Osteocyte (in vitro differentiated cells): ENCODE measurements at regions not wholly inside any gene's neighbourhood (a gene's known extent, or its start where the extent isn't known, plus 50 kb on each side); places are given as distances from the start of the nearest gene placed in this dataset.

ENCODE experiments used
- DNase-seq: peaks from one replicate; pipeline ENCODE4 v3.0.0; 2021; ENCODE audit warnings: mixed read lengths; ENCODE audit not compliant: unreplicated experiment; ENCODE audit errors: extremely low spot score
- H3K27ac Mint-ChIP-seq: one replicate; pipeline ENCODE4 v1.8.0; 2021; ENCODE audit warnings: mild to moderate bottlenecking, mixed read lengths; ENCODE audit not compliant: unreplicated experiment
- H3K27me3 Mint-ChIP-seq: one replicate; pipeline ENCODE4 v1.8.0; 2021; ENCODE audit warnings: mixed read lengths; ENCODE audit not compliant: unreplicated experiment
- H3K36me3 Mint-ChIP-seq: one replicate; pipeline ENCODE4 v1.8.0; 2021; ENCODE audit warnings: mixed read lengths; ENCODE audit not compliant: unreplicated experiment
- H3K4me1 Mint-ChIP-seq: one replicate; pipeline ENCODE4 v1.8.0; 2021; ENCODE audit warnings: mixed read lengths; ENCODE audit not compliant: unreplicated experiment
- H3K4me3 Mint-ChIP-seq: one replicate; pipeline ENCODE4 v1.8.0; 2021; ENCODE audit warnings: mild to moderate bottlenecking, moderate library complexity, mixed read lengths; ENCODE audit not compliant: unreplicated experiment
- H3K9me3 Mint-ChIP-seq: one replicate; pipeline ENCODE4 v1.8.0; 2021; ENCODE audit warnings: mixed read lengths; ENCODE audit not compliant: unreplicated experiment
- TF ChIP-seq, protein P1 (sequence below): fragments of 200-600 bp; sonication (generic); IDR thresholded peaks from 2 replicates; pipeline ENCODE4 v1.5.0; 2021; ENCODE audit warnings: antibody characterized with exemption, mild to moderate bottlenecking, moderate library complexity

DNA sequence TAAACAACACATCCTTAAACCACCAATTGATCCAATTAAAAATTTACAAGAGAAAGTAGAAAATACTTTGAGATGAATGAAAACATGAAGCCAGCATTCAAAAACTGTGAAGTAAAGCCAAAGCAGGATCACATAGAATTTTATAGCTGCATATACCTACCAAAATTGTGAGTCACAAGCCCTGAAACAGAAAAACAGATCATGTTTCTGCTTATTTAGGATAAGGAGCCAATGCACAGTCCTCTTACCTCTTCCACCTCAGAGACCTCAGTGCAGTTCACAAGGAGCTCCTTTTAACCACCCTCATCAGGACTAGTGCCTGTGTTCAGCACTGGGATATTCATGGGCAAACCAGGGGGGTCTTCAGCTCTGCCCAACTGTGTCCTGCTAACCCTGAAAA, 386.7 kb downstream of the TECRL start:
- TF ChIP-seq, protein P1, sequence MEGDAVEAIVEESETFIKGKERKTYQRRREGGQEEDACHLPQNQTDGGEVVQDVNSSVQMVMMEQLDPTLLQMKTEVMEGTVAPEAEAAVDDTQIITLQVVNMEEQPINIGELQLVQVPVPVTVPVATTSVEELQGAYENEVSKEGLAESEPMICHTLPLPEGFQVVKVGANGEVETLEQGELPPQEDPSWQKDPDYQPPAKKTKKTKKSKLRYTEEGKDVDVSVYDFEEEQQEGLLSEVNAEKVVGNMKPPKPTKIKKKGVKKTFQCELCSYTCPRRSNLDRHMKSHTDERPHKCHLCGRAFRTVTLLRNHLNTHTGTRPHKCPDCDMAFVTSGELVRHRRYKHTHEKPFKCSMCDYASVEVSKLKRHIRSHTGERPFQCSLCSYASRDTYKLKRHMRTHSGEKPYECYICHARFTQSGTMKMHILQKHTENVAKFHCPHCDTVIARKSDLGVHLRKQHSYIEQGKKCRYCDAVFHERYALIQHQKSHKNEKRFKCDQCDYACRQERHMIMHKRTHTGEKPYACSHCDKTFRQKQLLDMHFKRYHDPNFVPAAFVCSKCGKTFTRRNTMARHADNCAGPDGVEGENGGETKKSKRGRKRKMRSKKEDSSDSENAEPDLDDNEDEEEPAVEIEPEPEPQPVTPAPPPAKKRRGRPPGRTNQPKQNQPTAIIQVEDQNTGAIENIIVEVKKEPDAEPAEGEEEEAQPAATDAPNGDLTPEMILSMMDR, result no peak
- Mint-ChIP-seq H3K4me3 (no peak overlapping the region), H3K27ac (no peak overlapping the region), H3K9me3 (peaks cover 47% of the 10 kb centered on the region), H3K36me3 (no peaks in the 10 kb centered on the region), H3K27me3 (no peaks in the 10 kb centered on the region), H3K4me1 (no peaks in the 10 kb centered on the region)
- DNase-seq, result no peak

DNA sequence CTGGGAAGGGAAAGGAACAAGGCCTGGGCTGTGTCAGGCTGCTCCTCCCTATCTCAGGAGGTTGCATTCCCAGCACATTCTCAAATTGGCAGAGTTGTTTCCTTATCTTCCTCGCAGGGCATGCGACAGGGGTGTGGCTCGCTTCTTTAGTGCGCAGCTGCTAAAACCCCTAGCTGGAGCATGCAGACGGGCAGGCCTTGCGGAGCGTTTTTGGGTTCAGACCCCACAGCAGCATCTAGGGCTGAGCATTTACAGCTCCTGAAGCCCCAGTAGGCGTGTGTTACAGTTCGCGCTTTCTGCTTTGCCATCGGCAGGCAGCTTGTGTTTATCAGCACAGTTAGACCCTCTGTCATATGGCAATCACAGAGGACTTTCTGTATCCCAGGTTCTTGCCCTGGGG, 392.4 kb downstream of the TECRL start:
- Mint-ChIP-seq H3K4me3 (no peak overlapping the region), H3K27me3 (no peaks in the 10 kb centered on the region), H3K27ac (no peak overlapping the region), H3K4me1 (no peaks in the 10 kb centered on the region), H3K36me3 (no peaks in the 10 kb centered on the region), H3K9me3 (peaks cover 39% of the 10 kb centered on the region)
- no peak for DNase-seq
- TF ChIP-seq, protein P1, result no peak

DNA sequence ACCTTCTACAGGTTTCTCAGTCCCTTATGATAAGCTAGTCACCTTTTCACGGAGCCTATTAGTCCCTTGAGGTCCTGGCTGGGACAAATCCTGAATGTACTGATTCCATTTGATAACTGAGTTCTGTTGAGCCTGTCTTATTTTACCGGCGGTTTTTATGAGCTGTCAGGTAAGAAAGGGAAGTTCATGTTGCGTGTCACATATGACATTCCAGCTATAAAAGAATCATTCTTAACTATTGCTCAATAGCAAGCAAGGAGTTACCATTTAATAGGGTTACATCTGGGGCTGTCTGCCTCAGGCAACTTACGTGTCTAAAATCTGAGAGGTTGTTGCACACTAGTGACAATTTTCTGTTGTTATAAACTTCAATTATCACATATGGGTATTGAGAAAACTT, 394.6 kb downstream of the TECRL start:
- Mint-ChIP-seq H3K36me3 (no peaks in the 10 kb centered on the region), H3K27ac (no peak overlapping the region), H3K4me3 (no peak overlapping the region), H3K9me3 (peaks cover 32% of the 10 kb centered on the region), H3K4me1 (no peaks in the 10 kb centered on the region), H3K27me3 (no peaks in the 10 kb centered on the region)
- DNase-seq, result no peak
- TF ChIP-seq, protein P1, result no peak

DNA sequence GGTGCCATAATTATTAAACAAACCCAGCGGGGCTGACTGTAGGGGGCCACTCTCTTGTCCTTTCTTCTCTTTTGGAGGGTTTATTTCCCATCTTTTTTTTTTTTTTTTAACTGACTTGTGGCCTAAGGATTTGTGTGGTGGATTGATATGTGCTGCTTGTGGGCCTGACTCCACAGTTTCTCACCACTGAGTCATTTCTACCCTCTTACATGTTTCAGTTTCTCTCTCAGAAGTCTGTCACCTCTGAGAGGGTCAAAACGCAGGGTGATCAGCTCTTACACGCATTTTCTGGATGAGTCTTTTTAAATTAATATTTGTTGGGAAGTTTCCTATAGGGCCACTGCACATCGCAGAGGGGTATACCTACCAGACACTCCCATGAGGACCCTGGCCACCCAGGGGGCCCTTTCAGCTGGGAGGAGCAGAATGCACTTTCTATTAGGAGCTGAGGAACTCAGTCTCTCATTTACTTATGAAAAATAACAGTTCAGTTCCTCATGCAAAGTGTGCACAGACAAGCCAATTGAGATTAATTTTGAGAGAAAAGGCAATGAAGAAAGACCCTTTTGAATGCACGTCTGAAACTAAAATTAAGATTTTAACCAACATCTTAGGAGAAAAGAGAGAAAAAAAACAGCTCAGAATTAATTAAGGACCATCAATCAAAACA, 407.9 kb downstream of the TECRL start:
- Mint-ChIP-seq H3K4me3 (no peak overlapping the region), H3K27ac (no peak overlapping the region)

DNA sequence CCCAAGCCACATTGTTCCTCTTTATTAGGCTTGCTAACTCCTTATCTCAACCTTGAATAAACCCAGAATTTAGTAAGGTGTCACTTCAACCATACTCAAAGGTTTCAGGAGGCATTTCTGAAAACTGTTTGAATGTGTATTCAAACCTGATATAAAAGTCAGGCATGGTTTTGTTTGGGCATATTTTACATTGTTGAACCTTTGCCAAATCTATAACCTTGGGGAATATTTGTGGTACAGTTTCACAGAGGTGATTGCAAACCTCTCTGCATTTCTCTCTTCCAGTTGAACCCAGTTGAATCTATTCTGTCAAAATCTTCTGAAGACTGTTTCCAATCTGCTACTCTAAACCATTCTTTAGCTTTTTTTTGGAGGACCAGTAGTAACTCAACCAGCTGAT, 409.0 kb downstream of the TECRL start:
- Mint-ChIP-seq H3K36me3 (no peaks in the 10 kb centered on the region), H3K4me1 (no peaks in the 10 kb centered on the region), H3K27ac (no peak overlapping the region), H3K4me3 (no peak overlapping the region), H3K27me3 (no peaks in the 10 kb centered on the region), H3K9me3 (peaks cover 16% of the 10 kb centered on the region)
- DNase-seq, result no peak
- TF ChIP-seq, protein P1, result no peak

More for the DNA sequence above, 407.9 kb downstream of the TECRL start:
- peaks cover 8% of the 10 kb centered on the region for H3K9me3 Mint-ChIP-seq
- H3K4me1 Mint-ChIP-seq, result no peaks in the 10 kb centered on the region
- TF ChIP-seq, protein P1, result no peak
- no peaks in the 10 kb centered on the region for H3K27me3 Mint-ChIP-seq
- no peaks in the 10 kb centered on the region for H3K36me3 Mint-ChIP-seq
- no peak for DNase-seq
